Transverse colon (tissue), 4 donors: ENCODE measurements at regions not wholly inside any gene's neighbourhood (a gene's known extent, or its start where the extent isn't known, plus 50 kb on each side); places are given as distances from the start of the nearest gene placed in this dataset.

ENCODE experiments used
- DNase-seq: peaks from one replicate; pipeline ENCODE4 v3.0.0-alpha.2; 2019
- H3K27ac ChIP-seq, 4 donors: fragments of 200-600 bp; sonication (generic); 2 replicates each; pipeline ENCODE4 v1.5.1; 2016 to 2018; ENCODE audit warnings: inconsistent platforms in 4 of 4
- H3K27me3 ChIP-seq: fragments of 200-600 bp; sonication (generic); 2 replicates; pipeline ENCODE4 v1.5.1; 2017; ENCODE audit warnings: inconsistent platforms
- H3K36me3 ChIP-seq, 4 donors: fragments of 200-600 bp; sonication (generic); 2 replicates each; pipeline ENCODE4 v1.5.1; 2017 to 2019; ENCODE audit warnings: inconsistent platforms in 4 of 4
- H3K4me1 ChIP-seq, 4 donors: fragments of 200-600 bp; sonication (generic); 2 replicates each; pipeline ENCODE4 v1.5.1; 2017 to 2020; ENCODE audit warnings: inconsistent platforms in 4 of 4
- H3K4me3 ChIP-seq, 4 donors: fragments of 200-600 bp; sonication (generic); 1 replicate in 1 of 4; 2 replicates in 3 of 4; pipeline versions ENCODE4 v1.5.1 to v1.6.1; 2017 to 2019; ENCODE audit warnings: inconsistent platforms in 4 of 4
- H3K9me3 ChIP-seq, 2 donors: fragments of 200-600 bp; sonication (generic); 2 replicates each; pipeline ENCODE4 v1.5.1; 2017 to 2019; ENCODE audit warnings: inconsistent platforms in 2 of 2
- CTCF ChIP-seq, 5 experiments: fragments of 200-600 bp in 3 of 5; fragments of 450-650 bp in 2 of 5; sonication (generic) in 3 of 5; IDR thresholded peaks; 1 replicate in 2 of 5; 2 replicates in 3 of 5; pipeline ENCODE4 v1.5.1; 2016 to 2017; ENCODE audit warnings: antibody characterized with exemption in 5 of 5, inconsistent platforms in 3 of 5, mild to moderate bottlenecking in 2 of 5, moderate library complexity in 1 of 5
- EP300 ChIP-seq: sonication (generic); formaldehyde crosslinking; IDR thresholded peaks from one replicate; pipeline ENCODE4 v1.6.1; 2017; ENCODE audit warnings: antibody characterized with exemption, low read depth
- POLR2A ChIP-seq: fragments of 450-650 bp; IDR thresholded peaks from one replicate; pipeline ENCODE4 v1.6.1; 2016; ENCODE audit warnings: antibody characterized with exemption, mild to moderate bottlenecking, moderate library complexity
- POLR2AphosphoS5 ChIP-seq, 3 donors: sonication (generic); formaldehyde crosslinking; IDR thresholded peaks; one replicate each; pipeline ENCODE4 v1.6.1; 2016; ENCODE audit warnings: antibody characterized with exemption in 3 of 3
- WGBS, 2 donors: methylation state at CpG; one replicate each; pipeline ENCODE4 v1.1.5; 2018; ENCODE audit warnings: low coverage in 1 of 2; 5-methylcytosine and 5-hydroxymethylcytosine counted together
- in situ Hi-C, 4 donors: fragments of 200-750 bp; cut with MboI; loops; one replicate each; pipeline versions ENCODE4 v1.15.0 to v1.15.1; 2017; ENCODE audit warnings: low sequenced_read_pairs in 3 of 4, low pct_ligation_motif_present in 1 of 4, low pct_unique_long_range_greater_than_20kb in 1 of 4
- intact Hi-C: fragments of 100-400 bp; cut with DNase I; formaldehyde crosslinking; loops from one replicate; pipeline ENCODE4 v1.15.1; 2023; ENCODE audit warnings: low total_unique reads

GRCh38 chr13:22644941-22645340 lies 535.8 kb upstream of the SGCG start:
- intact Hi-C loops (no loop called here), in situ Hi-C loops (no loop called here)
- Histone ChIP-seq H3K27me3 (no peaks in the 10 kb centered on the region), H3K4me1 (no peaks in the 10 kb centered on the region), H3K36me3 (no peaks in the 10 kb centered on the region), H3K4me3 (no peak overlapping the region), H3K9me3 (no peaks in the 10 kb centered on the region), H3K27ac (no peak overlapping the region)
- WGBS, 2 donors = 62 to 78% methylated on average over 3 to 4 of the region's 4 CpGs
- TF ChIP-seq POLR2AphosphoS5 (IDR thresholded peaks at IDR 0.05) (no peak), EP300 (no peak), CTCF (IDR thresholded peaks at IDR 0.05) (no peak), POLR2A (no peak)
- no peak for DNase-seq

- Histone ChIP-seq H3K36me3 (no peaks in the 10 kb centered on the region), H3K4me1 (no peaks in the 10 kb centered on the region), H3K27me3 (no peaks in the 10 kb centered on the region), H3K9me3 (no peaks in the 10 kb centered on the region), H3K27ac (no peak overlapping the region), H3K4me3 (no peak overlapping the region)
- no peak for TF ChIP-seq CTCF (IDR thresholded peaks at IDR 0.05)
- in situ Hi-C loops (no loop called here), intact Hi-C loops (no loop called here)
- no peak for DNase-seq
Measured at GRCh38 chr13:22647156-22647850, 533.5 kb upstream of the SGCG start.

GRCh38 chr13:22648320-22648801 lies 532.4 kb upstream of the SGCG start:
- H3K27ac ChIP-seq = no peak overlapping the region
- TF ChIP-seq POLR2AphosphoS5 (IDR thresholded peaks at IDR 0.05) (no peak), EP300 (no peak), CTCF (IDR thresholded peaks at IDR 0.05) (no peak), POLR2A (no peak)
- intact Hi-C loops (no loop called here), in situ Hi-C loops (no loop called here)
- no peaks in the 10 kb centered on the region for H3K9me3 ChIP-seq
- no peaks in the 10 kb centered on the region for H3K4me1 ChIP-seq
- no peaks in the 10 kb centered on the region for H3K27me3 ChIP-seq
- no peak overlapping the region for H3K4me3 ChIP-seq
- no peak for DNase-seq
- 67% methylated on average over 7 of the region's 7 CpGs; no CpG with 5 or more reads in 1 of the 2 donors for WGBS, 2 donors
- no peaks in the 10 kb centered on the region for H3K36me3 ChIP-seq

GRCh38 chr13:22652796-22653195 lies 528.0 kb upstream of the SGCG start:
- in situ Hi-C loops = no loop called here
- no peak overlapping the region for H3K27ac ChIP-seq
- WGBS, 2 donors = 83 to 85% methylated on average over 1 to 8 of the region's 8 CpGs

More at GRCh38 chr13:22652796-22653195, 528.0 kb upstream of the SGCG start:
- H3K4me1 ChIP-seq = no peaks in the 10 kb centered on the region
- intact Hi-C loops = no loop called here
- no peak for DNase-seq
- no peaks in the 10 kb centered on the region for H3K27me3 ChIP-seq
- no peaks in the 10 kb centered on the region for H3K36me3 ChIP-seq
- TF ChIP-seq EP300 (no peak), CTCF (IDR thresholded peaks at IDR 0.05) (no peak), POLR2AphosphoS5 (IDR thresholded peaks at IDR 0.05) (no peak)
- H3K9me3 ChIP-seq = no peaks in the 10 kb centered on the region
- H3K4me3 ChIP-seq = no peak overlapping the region
